Colonic mucosa (tissue), 4 donors: ENCODE measurements at regions not wholly inside any gene's neighbourhood (a gene's known extent, or its start where the extent isn't known, plus 50 kb on each side); places are given as distances from the start of the nearest gene placed in this dataset.

Experiments used
- DNase-seq: peaks from one replicate; pipeline ENCODE4 v3.0.0-alpha.2; 2020
- H3K27ac ChIP-seq: fragments of 200-600 bp; one replicate; pipeline ENCODE4 v1.8.0; 2021
- H3K27me3 ChIP-seq: fragments of 200-600 bp; one replicate; pipeline ENCODE4 v1.8.0; 2021
- H3K36me3 ChIP-seq: fragments of 200-600 bp; one replicate; pipeline ENCODE4 v1.8.0; 2021
- H3K4me1 ChIP-seq: fragments of 200-600 bp; one replicate; pipeline ENCODE4 v1.8.0; 2021; ENCODE audit warnings: mild to moderate bottlenecking
- H3K4me3 ChIP-seq: fragments of 200-600 bp; one replicate; pipeline ENCODE4 v1.8.0; 2021
- H3K9ac ChIP-seq, 2 donors: one replicate each; pipeline ENCODE4 v1.7.0; 2013; ENCODE audit warnings: control low read depth in 2 of 2, low read depth in 2 of 2, low read length in 2 of 2
- H3K9me3 ChIP-seq: fragments of 200-600 bp; one replicate; pipeline ENCODE4 v1.8.0; 2021
- CTCF ChIP-seq: fragments of 200-600 bp; IDR thresholded peaks from one replicate; pipeline ENCODE4 v1.8.0; 2022; ENCODE audit warnings: antibody characterized with exemption, mild to moderate bottlenecking
- intact Hi-C: fragments of 100-400 bp; cut with DNase I; formaldehyde crosslinking; loops from one replicate; pipeline ENCODE4 v1.14.1; 2022
- donor health status: healthy.
- donor health status: DM: no; HTN: no; CAD: no.
- donor health status: DM: no; HTN: no; CAD: no.

GRCh38 chr7:46451846-46452245, 530.8 kb upstream of the IGFBP3 start:
- no peaks in the 10 kb centered on the region for H3K9me3 ChIP-seq
- H3K36me3 ChIP-seq, result no peaks in the 10 kb centered on the region
- no peak for DNase-seq
- no peaks in the 10 kb centered on the region for H3K4me1 ChIP-seq
- no peak overlapping the region for H3K27ac ChIP-seq
- TF ChIP-seq CTCF, result no peak
- H3K4me3 ChIP-seq, result no peak overlapping the region
- no peak overlapping the region for H3K9ac ChIP-seq
- no peaks in the 10 kb centered on the region for H3K27me3 ChIP-seq
- intact Hi-C loops, result no loop called here

GRCh38 chr7:46450886-46451285, 529.8 kb upstream of the IGFBP3 start:
- no peak overlapping the region for H3K27ac ChIP-seq
- no peaks in the 10 kb centered on the region for H3K36me3 ChIP-seq
- H3K27me3 ChIP-seq, result no peaks in the 10 kb centered on the region
- H3K9ac ChIP-seq, result no peak overlapping the region
- intact Hi-C loops, result no loop called here
- TF ChIP-seq CTCF, result no peak
- no peaks in the 10 kb centered on the region for H3K9me3 ChIP-seq
- H3K4me1 ChIP-seq, result no peaks in the 10 kb centered on the region
- no peak overlapping the region for H3K4me3 ChIP-seq
- no peak for DNase-seq

- Histone ChIP-seq H3K9me3 (no peaks in the 10 kb centered on the region), H3K27ac (no peak overlapping the region), H3K9ac (no peak overlapping the region), H3K36me3 (no peaks in the 10 kb centered on the region), H3K27me3 (no peaks in the 10 kb centered on the region), H3K4me3 (no peak overlapping the region), H3K4me1 (no peaks in the 10 kb centered on the region)
- no peak for DNase-seq
- intact Hi-C loops, result no loop called here
- TF ChIP-seq CTCF, result no peak
Measured at GRCh38 chr7:46450425-46450824, 529.4 kb upstream of the IGFBP3 start.

GRCh38 chr7:46449743-46450142, 528.7 kb upstream of the IGFBP3 start:
- Histone ChIP-seq H3K4me3 (no peak overlapping the region), H3K27ac (no peak overlapping the region), H3K27me3 (no peaks in the 10 kb centered on the region), H3K9ac (no peak overlapping the region), H3K4me1 (no peaks in the 10 kb centered on the region), H3K9me3 (no peaks in the 10 kb centered on the region), H3K36me3 (no peaks in the 10 kb centered on the region)
- DNase-seq, result no peak
- intact Hi-C loops, result no loop called here
- no peak for TF ChIP-seq CTCF

GRCh38 chr7:46448478-46448877, 527.4 kb upstream of the IGFBP3 start:
- no peak overlapping the region for H3K4me3 ChIP-seq
- no peak for TF ChIP-seq CTCF
- H3K4me1 ChIP-seq, result no peaks in the 10 kb centered on the region
- intact Hi-C loops, result no loop called here
- H3K27ac ChIP-seq, result no peak overlapping the region
- H3K27me3 ChIP-seq, result no peaks in the 10 kb centered on the region
- DNase-seq, result no peak
- H3K9ac ChIP-seq, result no peak overlapping the region
- no peaks in the 10 kb centered on the region for H3K9me3 ChIP-seq
- no peaks in the 10 kb centered on the region for H3K36me3 ChIP-seq

- no peak overlapping the region for H3K27ac ChIP-seq
- H3K27me3 ChIP-seq, result no peaks in the 10 kb centered on the region
- H3K4me1 ChIP-seq, result no peaks in the 10 kb centered on the region
- TF ChIP-seq CTCF, result no peak
- H3K9me3 ChIP-seq, result no peaks in the 10 kb centered on the region
- DNase-seq, result no peak
- H3K36me3 ChIP-seq, result no peaks in the 10 kb centered on the region
- no peak overlapping the region for H3K9ac ChIP-seq
- intact Hi-C loops, result no loop called here
- no peak overlapping the region for H3K4me3 ChIP-seq
Measured at GRCh38 chr7:46446151-46446550, 525.1 kb upstream of the IGFBP3 start.
